HG02981 (cell line): ENCODE measurements at regions not wholly inside any gene's neighbourhood (a gene's known extent, or its start where the extent isn't known, plus 50 kb on each side); places are given as distances from the start of the nearest gene placed in this dataset.

ENCODE experiments used
- ATAC-seq: cut with Tn5 transposase; IDR thresholded peaks from one replicate; pipeline ENCODE4 v1.9.1; 2021; ENCODE audit warnings: mild to moderate bottlenecking, moderate library complexity; ENCODE audit not compliant: unreplicated experiment

GRCh38 chr21:24280596-24280995 lies 1326.7 kb downstream of the MRPL39 start:
- no peak for ATAC-seq

- ATAC-seq: no peak
These were observed 1328.6 kb downstream of the MRPL39 start for GRCh38 chr21:24278711-24279110.

GRCh38 chr21:24276204-24276603 lies 1331.1 kb downstream of the MRPL39 start:
- no peak for ATAC-seq

- ATAC-seq: no peak
These were observed 1331.7 kb downstream of the MRPL39 start for GRCh38 chr21:24275616-24276015.

GRCh38 chr21:24272521-24272938 lies 1334.8 kb downstream of the MRPL39 start:
- no peak for ATAC-seq

GRCh38 chr21:24265987-24266386 lies 1341.3 kb downstream of the MRPL39 start:
- no peak for ATAC-seq

- no peak for ATAC-seq
These were observed 1346.5 kb downstream of the MRPL39 start for GRCh38 chr21:24260751-24261150.

GRCh38 chr21:24259241-24259640 lies 1348.0 kb downstream of the MRPL39 start:
- ATAC-seq: no peak

GRCh38 chr21:24255591-24255990 lies 1351.7 kb downstream of the MRPL39 start:
- no peak for ATAC-seq

- no peak for ATAC-seq
These were observed 1381.8 kb downstream of the MRPL39 start for GRCh38 chr21:24225431-24225830.

GRCh38 chr21:24224422-24224821 lies 1382.9 kb downstream of the MRPL39 start:
- no peak for ATAC-seq

GRCh38 chr21:24223624-24224023 lies 1383.7 kb downstream of the MRPL39 start:
- no peak for ATAC-seq

GRCh38 chr21:24222676-24223075 lies 1384.6 kb downstream of the MRPL39 start:
- ATAC-seq: no peak

- no peak for ATAC-seq
These were observed 1386.8 kb downstream of the MRPL39 start for GRCh38 chr21:24220446-24220845.

GRCh38 chr21:24217151-24217550 lies 1390.1 kb downstream of the MRPL39 start:
- ATAC-seq: no peak

GRCh38 chr21:24210130-24210529 lies 1397.2 kb downstream of the MRPL39 start:
- ATAC-seq: no peak

- ATAC-seq: no peak
These were observed 1398.6 kb downstream of the MRPL39 start for GRCh38 chr21:24208562-24209260.

GRCh38 chr21:24205319-24205718 lies 1402.0 kb downstream of the MRPL39 start:
- ATAC-seq: no peak

- ATAC-seq: no peak
These were observed 1402.6 kb downstream of the MRPL39 start for GRCh38 chr21:24204641-24205040.

GRCh38 chr21:24200052-24200451 lies 1407.2 kb downstream of the MRPL39 start:
- ATAC-seq: peak; percentile 68

- no peak for ATAC-seq
These were observed 1409.4 kb downstream of the MRPL39 start for GRCh38 chr21:24197923-24198322.

- ATAC-seq: no peak
These were observed 1410.1 kb downstream of the MRPL39 start for GRCh38 chr21:24197132-24197643.

GRCh38 chr21:24188506-24188905 lies 1418.8 kb downstream of the MRPL39 start:
- ATAC-seq: no peak
